ENCODE measurements at regions not wholly inside any gene's neighbourhood (a gene's known extent, or its start where the extent isn't known, plus 50 kb on each side); places are given as distances from the start of the nearest gene placed in this dataset.

DNA sequence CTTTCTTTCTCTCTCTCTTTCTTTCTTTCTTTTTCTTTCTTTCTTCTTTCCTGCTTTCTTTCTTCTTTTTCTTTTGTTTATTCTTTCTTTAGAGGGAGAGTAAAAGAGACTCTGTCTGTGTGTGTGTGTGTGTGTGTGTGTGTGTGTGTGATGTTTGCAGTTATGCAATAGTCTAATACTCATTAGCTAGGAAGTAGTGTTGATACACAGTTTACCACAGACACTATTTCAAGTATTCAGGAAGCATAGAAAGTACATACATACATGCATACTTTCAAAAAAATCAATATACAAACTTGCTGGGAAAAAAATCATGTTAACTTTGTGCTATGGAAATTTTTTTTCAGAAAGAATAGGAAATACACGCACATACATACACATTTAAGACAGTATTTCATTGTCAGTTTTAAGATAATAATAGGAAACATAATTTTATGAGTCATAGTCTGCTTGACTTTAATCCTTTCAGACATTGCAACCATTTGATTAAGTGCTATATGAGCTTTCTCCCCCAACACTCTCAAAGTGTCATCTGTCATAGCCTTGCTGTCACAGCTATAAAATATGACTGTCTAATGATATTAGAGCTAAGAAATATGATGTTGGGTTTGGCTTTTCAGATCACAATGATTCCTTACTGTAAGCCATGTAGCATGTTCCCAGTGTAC is 74.9 kb upstream of the EPHA3 start:
- TF ChIP-seq CTCF (conservative IDR thresholded peaks at IDR 0.05) (no peak), ZFX (IDR thresholded peaks at IDR 0.05) (no peak)

All from C4-2B (cell line).